Fibroblast of lung (primary cell): ENCODE measurements at regions not wholly inside any gene's neighbourhood (a gene's known extent, or its start where the extent isn't known, plus 50 kb on each side); places are given as distances from the start of the nearest gene placed in this dataset.

Experiments
- DNase-seq, 2 donors: peaks; one replicate each; pipeline versions ENCODE4 v3.0.0 to v3.0.0-alpha.2; 2010; ENCODE audit warnings: low read depth in 2 of 2
- H2AFZ ChIP-seq: 2 replicates; pipeline ENCODE4 v1.5.1; 2012; ENCODE audit warnings: low read length, control low read depth, inconsistent platforms
- H3K27ac ChIP-seq: 2 replicates; pipeline ENCODE4 v1.5.1; 2011; ENCODE audit warnings: low read length, control low read depth; ENCODE audit not compliant: insufficient read depth
- H3K27me3 ChIP-seq: 2 replicates; pipeline ENCODE4 v1.5.1; 2011; ENCODE audit warnings: mild to moderate bottlenecking, low read length; ENCODE audit not compliant: control insufficient read depth, insufficient read depth
- H3K36me3 ChIP-seq: 2 replicates; pipeline ENCODE4 v1.5.1; 2011; ENCODE audit warnings: low read length; ENCODE audit not compliant: control insufficient read depth, insufficient read depth
- H3K4me1 ChIP-seq: 2 replicates; pipeline ENCODE4 v1.5.1; 2011; ENCODE audit warnings: low read length; ENCODE audit not compliant: control insufficient read depth, insufficient read depth; ENCODE audit errors: extremely low read depth
- H3K4me2 ChIP-seq: 2 replicates; pipeline ENCODE4 v1.5.1; 2011; ENCODE audit warnings: low read length, control low read depth; ENCODE audit not compliant: insufficient read depth; ENCODE audit errors: extremely low read depth
- H3K4me3 ChIP-seq, 4 experiments: fragments of 200-600 bp in 1 of 4; sonication (generic) in 1 of 4; replicated peaks in 1 of 4; 2 replicates each; pipeline ENCODE4 v1.5.1; 2011 to 2016; ENCODE audit warnings: low read length in 4 of 4, low read depth in 3 of 4, mild to moderate bottlenecking in 3 of 4, control low read depth in 2 of 4, inconsistent platforms in 1 of 4, mixed read lengths in 1 of 4; ENCODE audit not compliant: insufficient read depth in 1 of 4; ENCODE audit errors: control extremely low read depth in 1 of 4
- H3K79me2 ChIP-seq: 2 replicates; pipeline ENCODE4 v1.5.1; 2012; ENCODE audit warnings: mild to moderate bottlenecking, low read length, inconsistent platforms; ENCODE audit not compliant: control insufficient read depth, insufficient read depth
- H3K9ac ChIP-seq: 2 replicates; pipeline ENCODE4 v1.5.1; 2011; ENCODE audit warnings: mild to moderate bottlenecking, low read length, control low read depth; ENCODE audit not compliant: insufficient read depth
- H3K9me3 ChIP-seq: 2 replicates; pipeline ENCODE4 v1.5.1; 2012; ENCODE audit warnings: low read depth, low read length; ENCODE audit not compliant: control insufficient read depth, insufficient read depth
- H4K20me1 ChIP-seq: 2 replicates; pipeline ENCODE4 v1.5.1; 2011; ENCODE audit warnings: low read length; ENCODE audit not compliant: control insufficient read depth, insufficient read depth; ENCODE audit errors: extremely low read depth
- CTCF ChIP-seq, 2 donors: IDR thresholded peaks in 1 of 2; conservative IDR thresholded peaks in 1 of 2; 1 replicate in 1 of 2; 2 replicates in 1 of 2; pipeline ENCODE4 v1.5.1; 2011 to 2012; ENCODE audit warnings: low read length in 2 of 2, control low read depth in 1 of 2, inconsistent platforms in 1 of 2, low read depth in 1 of 2, mild to moderate bottlenecking in 1 of 2
- EZH2 ChIP-seq: IDR thresholded peaks from 2 replicates; pipeline ENCODE4 v1.5.1; 2012; ENCODE audit warnings: low read length, control low read depth, mild to moderate bottlenecking; ENCODE audit errors: missing control alignments

GRCh38 chr9:23342291-23342690, 483.7 kb downstream of the ELAVL2 start:
- Histone ChIP-seq H3K27ac (no peak overlapping the region), H4K20me1 (no peaks in the 10 kb centered on the region), H3K4me2 (no peak overlapping the region), H3K9me3 (no peaks in the 10 kb centered on the region), H3K27me3 (no peaks in the 10 kb centered on the region), H3K79me2 (no peaks in the 10 kb centered on the region), H3K4me3 (no peak overlapping the region), H2AFZ (no peak overlapping the region), H3K9ac (no peak overlapping the region), H3K36me3 (no peaks in the 10 kb centered on the region), H3K4me1 (no peaks in the 10 kb centered on the region)
- peak; percentile 1 to 30 for DNase-seq
- TF ChIP-seq CTCF (conservative IDR thresholded peaks at IDR 0.05 in 1 of 2, IDR thresholded peaks at IDR 0.05 in 1 of 2; ENCODE audit: low read depth in 1 of 2, low read length in 2 of 2) (no peak), EZH2 (no peak)

- TF ChIP-seq EZH2 (no peak), CTCF (conservative IDR thresholded peaks at IDR 0.05 in 1 of 2, IDR thresholded peaks at IDR 0.05 in 1 of 2; ENCODE audit: low read depth in 1 of 2, low read length in 2 of 2) (no peak)
- no peaks in the 10 kb centered on the region for H3K79me2 ChIP-seq
- H3K4me2 ChIP-seq = no peak overlapping the region
- no peaks in the 10 kb centered on the region for H3K36me3 ChIP-seq
- no peak overlapping the region for H2AFZ ChIP-seq
- no peak overlapping the region for H3K4me3 ChIP-seq
- no peaks in the 10 kb centered on the region for H3K27me3 ChIP-seq
- H3K27ac ChIP-seq = no peak overlapping the region
- no peaks in the 10 kb centered on the region for H4K20me1 ChIP-seq
- DNase-seq = peak in 1 of 2 donors; percentile 3
- no peak overlapping the region for H3K9ac ChIP-seq
- H3K4me1 ChIP-seq = no peaks in the 10 kb centered on the region
- no peaks in the 10 kb centered on the region for H3K9me3 ChIP-seq
Measured at GRCh38 chr9:23343226-23343625, 482.8 kb downstream of the ELAVL2 start.

- Histone ChIP-seq H3K27ac (no peak overlapping the region), H3K4me2 (no peak overlapping the region), H2AFZ (no peak overlapping the region), H3K36me3 (no peaks in the 10 kb centered on the region), H3K4me1 (no peaks in the 10 kb centered on the region), H3K79me2 (no peaks in the 10 kb centered on the region), H3K27me3 (no peaks in the 10 kb centered on the region), H3K4me3 (no peak overlapping the region), H3K9me3 (no peaks in the 10 kb centered on the region), H4K20me1 (no peaks in the 10 kb centered on the region), H3K9ac (no peak overlapping the region)
- no peak for DNase-seq
- TF ChIP-seq CTCF (conservative IDR thresholded peaks at IDR 0.05 in 1 of 2, IDR thresholded peaks at IDR 0.05 in 1 of 2; ENCODE audit: low read depth in 1 of 2, low read length in 2 of 2) (no peak), EZH2 (no peak)
Measured at GRCh38 chr9:23361096-23361495, 464.9 kb downstream of the ELAVL2 start.
